RWPE1 (cell line): ENCODE measurements at regions not wholly inside any gene's neighbourhood (a gene's known extent, or its start where the extent isn't known, plus 50 kb on each side); places are given as distances from the start of the nearest gene placed in this dataset.

Experiments used
- CTCF ChIA-PET: fragments of 350-600 bp; sonication (Branson Sonifier 250); formaldehyde crosslinking; extraction: SDS; loops from one replicate; lab custom pipeline; 2021; lab: Yijun Ruan, JAX
- POLR2A ChIA-PET: fragments of 400-600 bp; formaldehyde crosslinking; extraction: SDS; loops from one replicate; lab custom pipeline; 2020; ENCODE audit warnings: antibody characterized with exemption; ENCODE audit not compliant: low non-redundant PET; lab: Yijun Ruan, JAX
- DNase-seq: peaks from one replicate; pipeline ENCODE4 v3.0.0; 2012; ENCODE audit warnings: low spot score
- H3K27ac ChIP-seq: fragments of 450-650 bp; 2 replicates; pipeline ENCODE4 v1.5.1; 2017
- TF ChIP-seq, protein P1 (sequence below): fragments of 450-650 bp; conservative IDR thresholded peaks from 2 replicates; pipeline ENCODE4 v1.5.1; 2017; ENCODE audit warnings: low read depth, mild to moderate bottlenecking

DNA sequence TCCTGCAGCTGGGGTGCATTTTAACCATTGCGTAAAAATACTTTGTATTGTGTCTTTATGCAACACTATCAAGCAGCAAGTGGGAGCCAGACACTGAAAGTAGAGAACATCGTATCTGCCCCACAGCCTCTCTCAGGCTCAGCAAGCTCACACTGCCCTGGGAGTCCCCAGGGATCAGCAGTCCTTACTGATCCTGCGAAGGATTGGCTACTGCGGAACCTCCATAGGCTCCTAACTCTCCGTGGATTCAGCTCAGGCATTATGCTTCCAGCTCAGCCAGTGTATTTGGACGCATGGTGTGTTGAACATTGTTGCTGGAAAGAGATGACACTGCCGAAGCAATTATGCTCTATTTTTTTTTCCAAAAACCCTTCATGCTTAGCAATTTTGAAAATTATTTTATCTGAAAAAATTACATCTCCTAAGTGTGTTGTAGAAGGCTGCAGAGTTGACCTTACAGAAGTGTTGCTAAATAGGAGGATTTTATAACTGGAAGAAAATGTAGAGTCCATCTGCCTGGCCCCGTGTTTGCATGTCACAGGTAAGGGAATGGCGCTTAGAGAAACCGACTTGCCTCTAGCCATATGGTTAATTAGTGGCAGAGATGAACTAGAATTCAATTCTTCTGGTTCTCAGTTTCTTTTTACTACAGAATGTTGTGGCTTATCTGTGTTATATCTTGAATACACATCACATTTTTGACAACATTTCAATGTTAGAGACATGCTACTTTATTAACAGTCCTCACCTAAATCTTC lies 276.4 kb upstream of the COBL start:
- DNase-seq = no peak
- POLR2A ChIA-PET = no interaction called here
- no peak overlapping the region for H3K27ac ChIP-seq
- TF ChIP-seq, protein P1, sequence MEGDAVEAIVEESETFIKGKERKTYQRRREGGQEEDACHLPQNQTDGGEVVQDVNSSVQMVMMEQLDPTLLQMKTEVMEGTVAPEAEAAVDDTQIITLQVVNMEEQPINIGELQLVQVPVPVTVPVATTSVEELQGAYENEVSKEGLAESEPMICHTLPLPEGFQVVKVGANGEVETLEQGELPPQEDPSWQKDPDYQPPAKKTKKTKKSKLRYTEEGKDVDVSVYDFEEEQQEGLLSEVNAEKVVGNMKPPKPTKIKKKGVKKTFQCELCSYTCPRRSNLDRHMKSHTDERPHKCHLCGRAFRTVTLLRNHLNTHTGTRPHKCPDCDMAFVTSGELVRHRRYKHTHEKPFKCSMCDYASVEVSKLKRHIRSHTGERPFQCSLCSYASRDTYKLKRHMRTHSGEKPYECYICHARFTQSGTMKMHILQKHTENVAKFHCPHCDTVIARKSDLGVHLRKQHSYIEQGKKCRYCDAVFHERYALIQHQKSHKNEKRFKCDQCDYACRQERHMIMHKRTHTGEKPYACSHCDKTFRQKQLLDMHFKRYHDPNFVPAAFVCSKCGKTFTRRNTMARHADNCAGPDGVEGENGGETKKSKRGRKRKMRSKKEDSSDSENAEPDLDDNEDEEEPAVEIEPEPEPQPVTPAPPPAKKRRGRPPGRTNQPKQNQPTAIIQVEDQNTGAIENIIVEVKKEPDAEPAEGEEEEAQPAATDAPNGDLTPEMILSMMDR = no peak
- CTCF ChIA-PET = interaction anchor here (0.6 kb wide), 1 partner anchor 28 kb away, joined by 4 read pairs; no protein-coding TSS in a partner anchor

DNA sequence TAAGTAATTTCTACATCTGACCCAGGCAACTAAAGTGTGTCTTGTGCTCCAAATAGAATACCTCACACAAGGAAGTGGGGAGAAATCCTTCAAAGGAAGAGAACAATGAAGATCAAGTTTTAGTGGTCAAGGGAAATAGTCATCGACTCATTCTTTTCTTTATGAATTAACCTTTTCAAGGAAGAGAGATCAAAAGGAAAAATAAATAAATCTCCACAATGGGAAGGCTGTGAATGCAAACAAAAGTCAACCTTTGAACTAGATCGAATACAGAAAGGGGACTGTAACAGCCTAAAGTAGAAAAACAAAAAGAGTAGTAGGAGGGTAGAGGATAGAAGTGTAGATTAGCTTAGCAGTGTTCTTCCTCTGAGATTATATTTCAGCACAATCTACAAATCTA lies 274.6 kb upstream of the COBL start:
- H3K27ac ChIP-seq = no peak overlapping the region
- CTCF ChIA-PET = no interaction called here
- DNase-seq = no peak
- POLR2A ChIA-PET = no interaction called here
- TF ChIP-seq, protein P1 = no peak

DNA sequence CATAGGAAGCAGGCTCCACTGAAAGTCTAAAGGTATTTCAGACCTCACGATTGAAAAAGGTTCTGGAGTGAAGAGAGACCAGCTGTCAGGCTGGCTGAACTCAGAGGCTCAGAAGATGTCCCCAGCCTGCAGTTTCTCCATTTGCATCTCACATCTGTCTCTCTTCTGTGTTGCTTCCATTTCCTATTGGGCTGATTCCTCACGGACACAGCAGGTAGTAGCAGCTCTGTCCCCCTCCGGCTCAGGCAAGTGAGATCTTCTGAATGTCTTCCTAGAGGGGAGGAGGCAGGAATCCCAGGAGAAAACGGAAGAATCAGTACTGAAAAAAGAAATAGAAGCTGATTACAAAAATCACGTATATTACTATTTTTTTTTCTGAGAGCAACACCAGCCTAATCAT lies 274.1 kb upstream of the COBL start:
- TF ChIP-seq, protein P1 = no peak
- no peak for DNase-seq
- POLR2A ChIA-PET = no interaction called here
- CTCF ChIA-PET = no interaction called here
- H3K27ac ChIP-seq = no peak overlapping the region

DNA sequence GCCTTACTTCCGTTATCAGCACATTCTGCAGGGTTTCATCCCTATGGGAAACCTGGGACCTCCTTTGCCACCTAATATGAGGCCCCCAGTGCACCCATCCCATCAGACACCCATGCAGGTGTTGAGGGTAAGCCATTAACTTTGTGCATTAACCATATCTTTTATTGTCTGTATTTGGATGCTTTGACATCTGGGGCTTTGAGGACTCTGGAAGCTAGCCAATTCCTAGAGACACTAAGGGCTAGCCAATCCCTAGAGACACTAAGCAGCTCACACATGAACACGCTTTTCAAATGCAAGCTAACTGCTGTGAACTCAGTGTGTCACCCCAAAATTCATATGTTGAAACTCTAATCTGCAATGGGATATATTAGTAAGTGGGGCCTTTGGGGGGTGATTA lies 272.5 kb upstream of the COBL start:
- DNase-seq = no peak
- CTCF ChIA-PET = interaction anchor here (0.7 kb wide), 1 partner anchor 242 kb away, joined by 3 read pairs; no protein-coding TSS in a partner anchor
- POLR2A ChIA-PET = no interaction called here
- no peak overlapping the region for H3K27ac ChIP-seq
- TF ChIP-seq, protein P1 = no peak

DNA sequence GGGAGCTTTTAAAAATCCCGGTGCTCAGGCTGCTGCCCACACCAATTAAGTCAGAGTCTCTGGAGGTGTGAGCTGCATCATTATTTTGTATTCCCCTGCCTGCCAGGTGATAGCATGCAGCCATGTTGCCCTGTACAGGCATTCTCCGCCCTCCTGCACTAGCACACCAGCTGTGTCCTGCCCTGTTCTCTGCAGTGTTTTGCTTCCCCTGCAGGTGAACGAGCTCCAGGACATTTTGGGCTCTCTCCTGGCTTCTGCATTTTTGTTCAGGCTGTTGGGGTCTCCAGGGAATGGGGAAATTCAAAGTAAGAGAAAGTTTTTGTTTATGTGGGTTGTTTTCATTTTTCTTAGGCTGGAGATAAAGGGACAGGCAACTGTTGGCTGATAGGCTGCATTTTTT lies 271.0 kb upstream of the COBL start:
- DNase-seq = no peak
- H3K27ac ChIP-seq = no peak overlapping the region
- TF ChIP-seq, protein P1 = no peak
- ChIA-PET POLR2A (no interaction called here), CTCF (no interaction called here)

DNA sequence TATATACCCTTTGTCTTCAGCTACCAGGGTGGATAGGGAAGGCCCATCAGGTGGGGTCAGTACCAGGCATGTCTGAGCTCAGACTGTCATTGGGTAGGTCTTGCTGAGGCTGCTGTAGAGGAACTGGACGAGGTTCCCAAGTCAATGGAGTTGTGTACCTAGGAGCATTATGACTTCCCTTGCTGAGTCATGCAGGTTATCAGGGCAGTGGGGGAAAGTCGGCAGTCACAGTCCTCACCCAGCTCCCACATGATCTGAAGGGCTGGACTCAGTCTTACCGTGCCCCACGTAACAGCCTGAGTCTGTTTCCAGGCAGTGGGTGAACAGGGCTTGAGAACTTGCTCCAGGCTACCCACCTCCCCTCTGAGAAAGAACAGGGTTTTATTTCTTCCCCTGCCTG lies 260.8 kb upstream of the COBL start:
- no peak for DNase-seq

More for the DNA sequence above, 260.8 kb upstream of the COBL start:
- TF ChIP-seq, protein P1 = no peak
- ChIA-PET CTCF (no interaction called here), POLR2A (no interaction called here)
- no peak overlapping the region for H3K27ac ChIP-seq
